NCI-H1092 treated with DMSO at 0.1 percent for 48 hours (cell line): ENCODE measurements at regions not wholly inside any gene's neighbourhood (a gene's known extent, or its start where the extent isn't known, plus 50 kb on each side); places are given as distances from the start of the nearest gene placed in this dataset.
"Not testable (repeated sequence)": the region's sequence is repeated elsewhere in the genome, so short reads cannot be mapped to it uniquely, and the experiment has no call there.

Experiments used
- DNase-seq: peaks from one replicate; lab custom pipeline; 2025; lab: John Stamatoyannopoulos, UW

GRCh38 chr9:96131825-96132224, 170.2 kb downstream of the HSD17B3 start:
- DNase-seq = no peak

DNA sequence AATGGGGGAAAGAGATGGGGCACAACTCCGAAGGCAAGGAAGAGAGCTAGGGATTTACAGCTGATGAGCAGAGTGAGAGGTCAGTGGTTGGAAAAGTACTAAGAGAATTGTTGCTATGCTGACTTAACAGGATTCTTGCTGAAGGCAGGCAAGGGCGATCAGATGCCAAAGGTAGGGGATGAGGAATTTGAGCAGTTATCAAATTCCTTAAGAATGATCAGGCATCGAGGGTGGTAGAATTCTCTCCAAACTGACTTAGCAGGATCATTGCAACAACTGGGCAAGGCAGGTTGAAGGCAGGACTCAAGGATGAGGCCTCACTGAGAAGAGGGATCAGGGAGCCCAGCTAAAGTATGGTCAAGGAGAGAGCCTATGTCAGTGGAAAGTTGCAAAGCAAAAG, 171.0 kb downstream of the HSD17B3 start:
- DNase-seq = no peak

GRCh38 chr9:96129747-96130146, 172.2 kb downstream of the HSD17B3 start:
- no peak for DNase-seq

DNA sequence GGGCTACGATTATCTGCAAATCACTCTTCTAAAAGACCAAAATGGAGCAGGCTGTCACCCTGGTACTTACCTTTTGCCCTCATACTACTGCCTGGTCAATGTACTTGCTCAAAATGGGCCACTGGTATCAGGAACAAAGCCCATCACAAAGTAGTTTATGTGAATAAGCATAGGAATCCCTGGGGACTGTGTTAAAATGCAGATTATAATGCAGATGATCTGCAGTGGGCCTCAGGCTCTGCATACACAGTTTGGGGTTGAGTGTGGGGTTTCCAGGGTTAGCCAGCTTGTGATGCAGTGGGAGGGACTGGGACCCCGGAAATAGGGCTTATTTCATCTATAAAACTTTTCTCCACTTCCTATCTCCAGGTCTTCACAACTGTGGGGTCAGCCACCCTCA, 173.1 kb downstream of the HSD17B3 start:
- DNase-seq = no peak

- DNase-seq = no peak
Measured at GRCh38 chr9:96126321-96126881, 175.6 kb downstream of the HSD17B3 start.

- no peak for DNase-seq
Measured at GRCh38 chr9:96125624-96126023, 176.4 kb downstream of the HSD17B3 start.

- no peak for DNase-seq
Measured at GRCh38 chr9:96122751-96123150, 179.2 kb downstream of the HSD17B3 start.

DNA sequence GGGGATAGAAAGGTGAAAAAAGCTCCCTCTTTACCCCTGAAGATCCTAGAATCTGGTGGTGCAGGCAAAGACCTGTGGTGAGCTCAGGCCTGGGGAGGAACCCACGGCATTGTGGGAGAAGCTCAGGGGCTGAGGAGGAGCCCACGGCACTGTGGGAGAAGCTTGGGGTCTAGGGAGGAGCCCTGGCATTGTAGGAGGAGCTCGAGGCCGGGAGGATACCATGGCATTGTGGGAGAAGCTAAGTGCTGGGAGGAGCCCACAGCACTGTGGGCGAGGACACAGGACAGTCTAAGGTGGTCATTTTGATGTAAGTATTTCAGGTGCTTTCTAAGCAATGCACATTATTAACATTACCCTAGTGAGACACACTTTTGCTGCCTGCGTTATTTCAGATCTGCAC, 179.7 kb downstream of the HSD17B3 start:
- DNase-seq = no peak

DNA sequence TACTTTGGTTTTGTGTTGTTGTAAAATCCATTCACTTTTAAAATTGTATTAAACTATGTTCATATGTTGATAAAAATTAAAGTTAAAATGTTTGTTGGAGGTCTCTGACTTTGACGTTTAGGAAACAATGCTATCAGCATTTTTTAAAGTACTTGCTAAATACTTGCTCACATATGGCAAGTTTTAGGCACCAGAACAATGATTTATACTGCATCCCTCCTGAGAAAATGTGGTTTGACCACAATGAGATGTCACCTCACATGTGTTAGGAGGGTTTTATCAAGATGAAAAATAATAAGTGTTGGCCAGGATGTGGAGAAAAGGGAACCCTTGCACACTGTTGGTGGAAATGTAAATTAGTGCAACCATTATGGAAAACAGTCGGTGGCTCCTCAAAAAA, 180.8 kb downstream of the HSD17B3 start:
- no peak for DNase-seq

DNA sequence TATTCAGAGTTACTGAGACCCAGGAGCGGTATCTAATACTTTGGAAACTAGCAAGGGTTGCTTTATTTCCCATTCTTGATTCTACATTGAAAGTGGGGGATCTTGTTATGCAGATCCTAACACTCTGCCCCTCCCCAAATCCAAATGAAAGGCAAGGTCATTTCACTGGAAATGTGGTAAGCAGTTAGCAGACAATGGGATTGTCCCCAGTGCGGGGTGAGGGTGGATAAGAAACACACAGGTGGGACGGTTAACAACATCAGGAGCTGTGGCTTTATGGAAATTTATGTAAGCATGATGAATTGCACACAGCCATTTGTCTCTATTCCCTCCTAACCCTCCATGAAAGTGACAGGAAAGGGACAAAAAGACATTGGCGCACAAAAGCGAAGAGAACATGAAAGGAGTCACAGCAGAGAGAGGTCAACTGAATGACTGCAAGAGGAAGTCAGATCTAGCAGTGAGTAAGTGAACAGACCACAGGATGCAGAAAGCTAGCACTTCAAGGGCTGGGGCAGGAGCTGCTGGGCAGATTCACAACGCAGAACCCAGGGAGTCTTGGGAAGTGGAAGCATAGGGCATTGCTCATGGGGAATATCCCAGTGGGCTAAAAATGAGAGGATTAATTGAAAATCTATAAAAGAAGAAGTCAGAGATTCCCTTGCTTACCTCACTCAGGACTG, 184.4 kb downstream of the HSD17B3 start:
- no peak for DNase-seq

- no peak for DNase-seq
Measured at GRCh38 chr9:96116275-96117064, 185.5 kb downstream of the HSD17B3 start.

- no peak for DNase-seq
Measured at GRCh38 chr9:96115836-96116235, 186.1 kb downstream of the HSD17B3 start.

GRCh38 chr9:96113032-96113431, 188.9 kb downstream of the HSD17B3 start:
- DNase-seq = no peak

DNA sequence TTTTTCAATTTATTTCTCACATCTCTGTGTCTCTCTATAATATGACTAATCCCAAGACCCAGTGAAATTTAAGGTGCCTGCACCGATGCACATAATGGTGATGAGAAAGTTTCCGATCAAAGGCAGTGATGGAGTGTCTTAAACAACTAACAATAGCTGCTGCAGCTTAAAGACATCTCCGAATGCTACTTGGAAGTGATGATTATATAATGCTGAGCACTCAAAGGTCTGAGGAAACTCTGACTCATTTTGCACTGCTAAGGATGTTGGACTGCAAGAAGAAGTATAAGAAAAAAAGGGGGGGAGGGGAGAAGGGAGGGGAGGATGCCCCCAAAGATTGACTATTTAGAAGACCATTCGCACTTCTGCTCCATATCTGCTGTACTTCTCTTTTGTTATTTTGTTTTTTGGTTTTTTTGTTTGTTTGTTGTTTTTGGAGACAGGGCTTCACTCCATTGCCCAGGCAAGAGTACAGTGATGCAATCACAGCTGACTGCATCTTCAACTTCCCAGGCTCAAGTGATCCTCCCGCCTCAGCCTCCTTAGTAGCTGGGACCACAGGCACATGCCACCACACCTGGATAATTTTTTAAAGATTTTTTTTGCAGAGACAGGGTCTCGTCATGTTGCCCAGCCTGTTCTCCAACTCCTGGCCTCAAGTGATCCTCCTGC, 192.2 kb downstream of the HSD17B3 start:
- no peak for DNase-seq

DNA sequence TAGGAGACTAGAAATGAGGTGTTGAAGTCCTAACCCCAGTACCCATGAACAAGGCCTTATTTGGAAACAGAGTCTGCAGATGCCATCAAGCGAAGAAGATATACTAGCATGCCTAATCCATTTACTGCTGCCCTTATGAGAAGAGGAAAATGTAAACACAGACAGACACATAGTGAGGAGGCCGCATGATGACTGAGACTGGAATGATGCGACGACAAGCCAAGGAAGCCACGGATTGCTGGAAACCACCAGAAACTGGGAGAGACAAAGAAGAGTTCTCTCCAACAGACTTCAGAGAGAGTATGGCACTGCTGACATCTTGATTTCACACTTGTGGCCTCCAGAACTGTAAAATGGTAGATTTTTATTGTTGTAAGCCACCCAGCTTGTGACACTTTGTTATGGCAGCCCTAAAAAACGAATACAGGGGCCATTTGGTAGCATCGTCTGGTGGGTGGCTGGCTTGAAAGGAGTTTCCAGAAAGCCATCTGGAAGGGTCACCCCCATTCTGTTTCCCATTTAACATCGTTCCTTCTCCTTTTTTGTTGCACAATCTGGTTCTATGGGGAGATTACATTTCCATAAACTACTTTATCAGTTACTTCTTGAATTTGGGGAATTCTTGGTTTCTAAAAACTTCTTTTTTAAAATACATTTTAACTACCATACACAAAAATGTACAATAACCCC, 193.1 kb downstream of the HSD17B3 start:
- DNase-seq = no peak

DNA sequence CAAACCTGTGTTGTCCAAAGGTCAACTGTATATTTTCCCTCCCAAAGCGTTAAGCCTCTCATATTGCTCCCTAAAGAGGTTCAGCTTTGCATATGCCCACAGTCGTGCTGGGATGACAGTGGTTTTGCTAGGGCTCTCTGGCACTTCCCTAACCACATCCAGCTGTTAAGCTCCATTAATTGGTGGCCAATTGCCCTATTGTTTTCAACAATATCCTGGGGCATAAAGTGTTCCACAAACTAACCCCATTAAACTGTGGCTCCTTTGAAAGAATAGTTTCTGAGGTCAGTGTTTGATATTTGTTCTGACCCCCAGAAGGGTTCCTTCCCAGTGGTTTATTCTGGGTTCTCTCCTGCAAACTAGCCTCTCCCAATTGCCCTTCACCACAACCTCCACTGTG, 194.5 kb downstream of the HSD17B3 start:
- DNase-seq = no peak

DNA sequence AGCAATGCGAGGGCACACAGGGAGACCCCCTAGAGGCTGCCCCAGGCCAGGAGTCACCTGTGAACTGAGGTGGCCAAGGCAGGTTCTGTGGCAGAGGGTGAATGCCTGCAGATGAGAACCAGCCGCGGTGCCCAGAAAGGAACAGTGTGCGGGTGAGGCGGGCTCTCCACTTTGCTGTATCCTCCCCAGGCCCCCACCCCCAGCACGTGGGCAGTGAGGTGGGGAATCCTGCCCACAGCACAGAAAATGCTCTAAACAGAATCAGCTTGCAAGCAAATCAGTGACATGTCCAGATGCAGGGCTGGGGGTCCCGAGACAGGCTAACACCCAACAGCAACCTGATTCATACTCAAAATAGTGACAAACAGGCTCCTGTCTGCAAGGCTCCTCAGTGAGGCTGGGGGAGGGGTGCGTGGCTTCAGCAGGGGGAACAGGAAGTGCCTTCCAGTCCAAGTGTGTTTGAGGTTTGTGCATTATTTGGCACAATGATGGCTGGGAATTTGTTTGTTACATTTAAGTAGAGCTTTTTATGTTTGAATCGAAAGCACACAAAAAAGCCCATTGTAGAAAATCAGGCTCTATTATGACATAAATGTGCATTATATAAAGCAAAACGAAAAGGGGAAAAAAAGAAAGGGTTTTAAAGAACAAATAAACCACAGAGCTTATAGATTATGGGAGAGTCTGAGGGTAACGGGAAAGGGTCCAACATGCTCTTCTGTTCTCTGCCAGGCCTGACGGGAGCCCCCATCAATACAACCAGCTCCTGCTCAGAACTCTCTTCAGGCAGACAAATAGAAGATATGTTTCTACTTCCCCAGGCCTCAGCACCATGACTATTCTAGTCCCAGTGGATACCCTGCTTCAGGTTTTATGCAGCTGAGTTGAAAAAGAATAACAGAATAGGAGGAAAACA, 201.3 kb downstream of the HSD17B3 start:
- peak; percentile 70 for DNase-seq

- DNase-seq = not testable (repeated sequence)
Measured at GRCh38 chr9:96090630-96091029, 211.3 kb downstream of the HSD17B3 start.

GRCh38 chr9:96089452-96090085, 212.4 kb downstream of the HSD17B3 start:
- no peak for DNase-seq

GRCh38 chr9:96088510-96088909, 213.0 kb downstream of the ERCC6L2 start:
- no peak for DNase-seq
